WTC11 (cell line): ENCODE measurements at regions not wholly inside any gene's neighbourhood (a gene's known extent, or its start where the extent isn't known, plus 50 kb on each side); places are given as distances from the start of the nearest gene placed in this dataset.

ENCODE experiments used
- ATAC-seq: fragments of 200-7000 bp; cut with Tn5 transposase; 2 replicates; pipeline ENCODE4 v1.10.0; 2021; ENCODE audit warnings: mild to moderate bottlenecking, moderate library complexity
- CTCF ChIA-PET: fragments of 300-600 bp; sonication (Branson Sonifier 250); formaldehyde crosslinking; loops from one replicate; lab custom pipeline; 2021; ENCODE audit warnings: antibody characterized with exemption; lab: Charles Lee
- POLR2A ChIA-PET: fragments of 350-600 bp; sonication (Branson Sonifier 250); formaldehyde crosslinking; loops from one replicate; lab custom pipeline; 2021; ENCODE audit warnings: antibody characterized with exemption; lab: Charles Lee
- DNase-seq: peaks from one replicate; pipeline ENCODE4 v3.0.0; 2021; ENCODE audit warnings: low spot score
- H3K27ac Mint-ChIP-seq: 2 replicates; pipeline ENCODE4 v1.8.0; 2021; ENCODE audit warnings: mixed read lengths
- H3K27me3 Mint-ChIP-seq: 2 replicates; pipeline ENCODE4 v1.8.0; 2021; ENCODE audit warnings: low read depth, mild to moderate bottlenecking, moderate library complexity, mixed read lengths
- H3K36me3 Mint-ChIP-seq: 2 replicates; pipeline ENCODE4 v1.8.0; 2021; ENCODE audit warnings: mixed read lengths
- H3K4me1 Mint-ChIP-seq: 2 replicates; pipeline ENCODE4 v1.8.0; 2022; ENCODE audit warnings: mixed read lengths
- H3K4me3 Mint-ChIP-seq: 2 replicates; pipeline ENCODE4 v1.8.0; 2021; ENCODE audit warnings: mild to moderate bottlenecking, moderate library complexity, mixed read lengths
- H3K9me3 Mint-ChIP-seq: 2 replicates; pipeline ENCODE4 v1.8.0; 2021; ENCODE audit warnings: mixed read lengths
- ATF1 ChIP-seq: sonication (generic); formaldehyde crosslinking; IDR thresholded peaks from 2 replicates; pipeline ENCODE4 v1.8.1; 2023; ENCODE audit warnings: mild to moderate bottlenecking, moderate library complexity, missing genetic modification reagents
- EMX1 ChIP-seq: fragments of 250-450 bp; sonication (Bioruptor Pico); IDR thresholded peaks from 2 replicates; pipeline ENCODE4 v1.8.0; 2021; ENCODE audit warnings: mild to moderate bottlenecking
- ESRRA ChIP-seq: sonication (generic); formaldehyde crosslinking; IDR thresholded peaks from 2 replicates; pipeline ENCODE4 v1.8.1; 2022; ENCODE audit warnings: mild to moderate bottlenecking, missing genetic modification reagents, borderline replicate concordance
- FOXK1 ChIP-seq: sonication (generic); formaldehyde crosslinking; IDR thresholded peaks from 2 replicates; pipeline ENCODE4 v1.8.0; 2022; ENCODE audit warnings: mild to moderate bottlenecking, moderate library complexity, missing genetic modification reagents
- FOXP1 ChIP-seq: sonication (generic); formaldehyde crosslinking; IDR thresholded peaks from 2 replicates; pipeline ENCODE4 v1.8.0; 2022; ENCODE audit warnings: missing genetic modification reagents, mild to moderate bottlenecking, moderate library complexity, borderline replicate concordance
- HMGA2 ChIP-seq: fragments of 250-450 bp; sonication (Bioruptor Pico); IDR thresholded peaks from 2 replicates; pipeline ENCODE4 v1.4.0; 2021; ENCODE audit warnings: mild to moderate bottlenecking, moderate library complexity
- IRF2 ChIP-seq: sonication (generic); formaldehyde crosslinking; IDR thresholded peaks from 2 replicates; pipeline ENCODE4 v1.8.0; 2022; ENCODE audit warnings: low read depth, missing genetic modification reagents, borderline replicate concordance
- JUN ChIP-seq: sonication (generic); formaldehyde crosslinking; IDR thresholded peaks from 2 replicates; pipeline ENCODE4 v1.8.0; 2023; ENCODE audit warnings: mild to moderate bottlenecking, missing genetic modification reagents
- KAT7 ChIP-seq: sonication (generic); formaldehyde crosslinking; IDR thresholded peaks from 2 replicates; pipeline ENCODE4 v1.8.1; 2023; ENCODE audit warnings: missing genetic modification reagents, mild to moderate bottlenecking, borderline replicate concordance
- MXD4 ChIP-seq: fragments of 250-450 bp; sonication (Bioruptor Pico); IDR thresholded peaks from 2 replicates; pipeline ENCODE4 v1.8.0; 2021; ENCODE audit warnings: mild to moderate bottlenecking, moderate library complexity, borderline replicate concordance
- MYBL2 ChIP-seq: sonication (generic); formaldehyde crosslinking; IDR thresholded peaks from 2 replicates; pipeline ENCODE4 v1.8.1; 2023; ENCODE audit warnings: mild to moderate bottlenecking, moderate library complexity, missing genetic modification reagents
- NFATC4 ChIP-seq: fragments of 250-450 bp; sonication (Bioruptor Pico); IDR thresholded peaks from 2 replicates; pipeline ENCODE4 v1.9.0; 2021; ENCODE audit warnings: mild to moderate bottlenecking
- SMAD4 ChIP-seq: sonication (generic); formaldehyde crosslinking; IDR thresholded peaks from 2 replicates; pipeline ENCODE4 v1.8.0; 2022; ENCODE audit warnings: mild to moderate bottlenecking, missing genetic modification reagents
- SOX15 ChIP-seq: fragments of 250-450 bp; sonication (Bioruptor Pico); IDR thresholded peaks from 2 replicates; pipeline ENCODE4 v1.9.0; 2021; ENCODE audit warnings: mild to moderate bottlenecking
- TEAD4 ChIP-seq: sonication (generic); formaldehyde crosslinking; IDR thresholded peaks from 2 replicates; pipeline ENCODE4 v1.8.0; 2022; ENCODE audit warnings: mild to moderate bottlenecking, missing genetic modification reagents
- TF ChIP-seq, protein P1 (sequence below): sonication (generic); formaldehyde crosslinking; conservative IDR thresholded peaks from 2 replicates; pipeline ENCODE4 v1.8.1; 2023; ENCODE audit warnings: mild to moderate bottlenecking, low read depth, missing genetic modification reagents, moderate library complexity
- TF ChIP-seq, protein P2 (sequence below): sonication (generic); formaldehyde crosslinking; IDR thresholded peaks from 2 replicates; pipeline ENCODE4 v1.8.0; 2022; ENCODE audit warnings: mild to moderate bottlenecking, missing genetic modification reagents
- TF ChIP-seq, protein P3 (sequence below): sonication (generic); formaldehyde crosslinking; IDR thresholded peaks from 2 replicates; pipeline ENCODE4 v1.8.1; 2022; ENCODE audit warnings: mild to moderate bottlenecking, missing genetic modification reagents, moderate library complexity, borderline replicate concordance
- TF ChIP-seq, protein P4 (sequence below): fragments of 250-450 bp; sonication (Bioruptor Pico); IDR thresholded peaks from 2 replicates; pipeline ENCODE4 v1.9.0; 2021; ENCODE audit warnings: mild to moderate bottlenecking, borderline replicate concordance
- TF ChIP-seq, protein P5 (sequence below): sonication (generic); formaldehyde crosslinking; IDR thresholded peaks from 2 replicates; pipeline ENCODE4 v1.8.0; 2022; ENCODE audit warnings: mild to moderate bottlenecking, missing genetic modification reagents
- TF ChIP-seq, protein P6 (sequence below): fragments of 250-450 bp; sonication (Bioruptor Pico); IDR thresholded peaks from 2 replicates; pipeline ENCODE4 v1.9.0; 2021; ENCODE audit warnings: moderate library complexity, mild to moderate bottlenecking, inconsistent platforms, borderline replicate concordance
- TF ChIP-seq, protein P7 (sequence below): sonication (generic); formaldehyde crosslinking; IDR thresholded peaks from 2 replicates; pipeline ENCODE4 v1.8.1; 2023; ENCODE audit warnings: mild to moderate bottlenecking, missing genetic modification reagents, moderate library complexity

DNA sequence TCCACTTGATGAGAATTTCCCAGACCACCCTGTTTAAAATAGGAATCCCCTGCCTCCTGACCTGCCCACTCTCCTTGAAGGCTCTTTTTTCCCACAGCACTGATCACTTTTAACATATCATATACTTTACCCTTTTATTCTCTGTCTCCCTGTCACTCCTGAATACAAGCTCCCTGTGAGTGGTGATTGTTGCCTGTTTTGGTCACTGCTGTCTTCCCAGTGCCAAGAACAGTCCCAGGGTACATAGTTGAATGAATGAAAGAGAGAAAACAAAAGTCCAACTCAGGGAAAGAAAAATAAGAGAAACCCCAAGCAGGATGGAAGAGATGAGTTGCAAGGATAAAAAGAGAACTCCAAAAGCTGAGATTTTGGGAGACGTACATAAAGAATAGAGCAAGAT lies 500.3 kb upstream of the LMCD1 start:
- DNase-seq (no peak), ATAC-seq (no peak)
- TF ChIP-seq FOXP1 (no peak), ATF1 (CRISPR knock-in tag) (no peak), SMAD4 (CRISPR knock-in tag) (no peak), ESRRA (no peak), IRF2 (CRISPR knock-in tag) (no peak), KAT7 (CRISPR knock-in tag) (no peak), MXD4 (CRISPR knock-in tag) (no peak), SOX15 (CRISPR knock-in tag) (no peak), EMX1 (no peak)
- TF ChIP-seq, protein P1, sequence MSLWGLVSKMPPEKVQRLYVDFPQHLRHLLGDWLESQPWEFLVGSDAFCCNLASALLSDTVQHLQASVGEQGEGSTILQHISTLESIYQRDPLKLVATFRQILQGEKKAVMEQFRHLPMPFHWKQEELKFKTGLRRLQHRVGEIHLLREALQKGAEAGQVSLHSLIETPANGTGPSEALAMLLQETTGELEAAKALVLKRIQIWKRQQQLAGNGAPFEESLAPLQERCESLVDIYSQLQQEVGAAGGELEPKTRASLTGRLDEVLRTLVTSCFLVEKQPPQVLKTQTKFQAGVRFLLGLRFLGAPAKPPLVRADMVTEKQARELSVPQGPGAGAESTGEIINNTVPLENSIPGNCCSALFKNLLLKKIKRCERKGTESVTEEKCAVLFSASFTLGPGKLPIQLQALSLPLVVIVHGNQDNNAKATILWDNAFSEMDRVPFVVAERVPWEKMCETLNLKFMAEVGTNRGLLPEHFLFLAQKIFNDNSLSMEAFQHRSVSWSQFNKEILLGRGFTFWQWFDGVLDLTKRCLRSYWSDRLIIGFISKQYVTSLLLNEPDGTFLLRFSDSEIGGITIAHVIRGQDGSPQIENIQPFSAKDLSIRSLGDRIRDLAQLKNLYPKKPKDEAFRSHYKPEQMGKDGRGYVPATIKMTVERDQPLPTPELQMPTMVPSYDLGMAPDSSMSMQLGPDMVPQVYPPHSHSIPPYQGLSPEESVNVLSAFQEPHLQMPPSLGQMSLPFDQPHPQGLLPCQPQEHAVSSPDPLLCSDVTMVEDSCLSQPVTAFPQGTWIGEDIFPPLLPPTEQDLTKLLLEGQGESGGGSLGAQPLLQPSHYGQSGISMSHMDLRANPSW (CRISPR knock-in tag), result no peak
- TF ChIP-seq, protein P2, sequence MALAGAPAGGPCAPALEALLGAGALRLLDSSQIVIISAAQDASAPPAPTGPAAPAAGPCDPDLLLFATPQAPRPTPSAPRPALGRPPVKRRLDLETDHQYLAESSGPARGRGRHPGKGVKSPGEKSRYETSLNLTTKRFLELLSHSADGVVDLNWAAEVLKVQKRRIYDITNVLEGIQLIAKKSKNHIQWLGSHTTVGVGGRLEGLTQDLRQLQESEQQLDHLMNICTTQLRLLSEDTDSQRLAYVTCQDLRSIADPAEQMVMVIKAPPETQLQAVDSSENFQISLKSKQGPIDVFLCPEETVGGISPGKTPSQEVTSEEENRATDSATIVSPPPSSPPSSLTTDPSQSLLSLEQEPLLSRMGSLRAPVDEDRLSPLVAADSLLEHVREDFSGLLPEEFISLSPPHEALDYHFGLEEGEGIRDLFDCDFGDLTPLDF (CRISPR knock-in tag), result no peak
- TF ChIP-seq, protein P3, sequence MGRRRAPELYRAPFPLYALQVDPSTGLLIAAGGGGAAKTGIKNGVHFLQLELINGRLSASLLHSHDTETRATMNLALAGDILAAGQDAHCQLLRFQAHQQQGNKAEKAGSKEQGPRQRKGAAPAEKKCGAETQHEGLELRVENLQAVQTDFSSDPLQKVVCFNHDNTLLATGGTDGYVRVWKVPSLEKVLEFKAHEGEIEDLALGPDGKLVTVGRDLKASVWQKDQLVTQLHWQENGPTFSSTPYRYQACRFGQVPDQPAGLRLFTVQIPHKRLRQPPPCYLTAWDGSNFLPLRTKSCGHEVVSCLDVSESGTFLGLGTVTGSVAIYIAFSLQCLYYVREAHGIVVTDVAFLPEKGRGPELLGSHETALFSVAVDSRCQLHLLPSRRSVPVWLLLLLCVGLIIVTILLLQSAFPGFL (CRISPR knock-in tag), result no peak
- TF ChIP-seq, all 79 proteins: peak for 0
- H3K4me1 Mint-ChIP-seq, result peaks cover 15% of the 10 kb centered on the region
- CTCF ChIA-PET, result interaction anchor here (1.7 kb wide), 1 partner anchor 95 kb away, joined by 5 read pairs; no protein-coding TSS in a partner anchor
- no peak overlapping the region for H3K27ac Mint-ChIP-seq
- POLR2A ChIA-PET, result no interaction called here
- H3K27me3 Mint-ChIP-seq, result no peaks in the 10 kb centered on the region
- no peaks in the 10 kb centered on the region for H3K9me3 Mint-ChIP-seq
- H3K4me3 Mint-ChIP-seq, result no peak overlapping the region
- H3K36me3 Mint-ChIP-seq, result no peaks in the 10 kb centered on the region

DNA sequence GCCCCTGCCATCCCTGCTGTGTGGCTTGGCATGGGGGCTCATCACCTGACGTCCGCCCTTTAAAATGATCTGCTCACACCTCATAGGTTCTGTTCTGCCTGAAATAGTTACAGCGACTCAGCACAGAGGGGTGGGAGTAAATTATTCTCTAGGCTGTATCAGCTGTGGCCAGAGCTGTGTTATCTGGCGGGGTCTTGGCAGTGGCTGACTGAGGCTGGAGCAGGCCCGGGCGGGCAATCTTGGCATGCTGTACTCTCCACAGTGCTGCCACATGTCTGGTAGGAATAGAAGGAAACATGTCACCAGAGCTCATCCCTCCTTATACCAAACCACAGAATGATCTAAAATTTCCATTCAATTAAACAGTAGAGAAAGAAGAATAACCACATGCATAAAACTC lies 499.9 kb upstream of the LMCD1 start:
- no peak for DNase-seq
- POLR2A ChIA-PET, result no interaction called here
- H3K4me3 Mint-ChIP-seq, result no peak overlapping the region

More for the DNA sequence above, 499.9 kb upstream of the LMCD1 start:
- TF ChIP-seq, protein P4, sequence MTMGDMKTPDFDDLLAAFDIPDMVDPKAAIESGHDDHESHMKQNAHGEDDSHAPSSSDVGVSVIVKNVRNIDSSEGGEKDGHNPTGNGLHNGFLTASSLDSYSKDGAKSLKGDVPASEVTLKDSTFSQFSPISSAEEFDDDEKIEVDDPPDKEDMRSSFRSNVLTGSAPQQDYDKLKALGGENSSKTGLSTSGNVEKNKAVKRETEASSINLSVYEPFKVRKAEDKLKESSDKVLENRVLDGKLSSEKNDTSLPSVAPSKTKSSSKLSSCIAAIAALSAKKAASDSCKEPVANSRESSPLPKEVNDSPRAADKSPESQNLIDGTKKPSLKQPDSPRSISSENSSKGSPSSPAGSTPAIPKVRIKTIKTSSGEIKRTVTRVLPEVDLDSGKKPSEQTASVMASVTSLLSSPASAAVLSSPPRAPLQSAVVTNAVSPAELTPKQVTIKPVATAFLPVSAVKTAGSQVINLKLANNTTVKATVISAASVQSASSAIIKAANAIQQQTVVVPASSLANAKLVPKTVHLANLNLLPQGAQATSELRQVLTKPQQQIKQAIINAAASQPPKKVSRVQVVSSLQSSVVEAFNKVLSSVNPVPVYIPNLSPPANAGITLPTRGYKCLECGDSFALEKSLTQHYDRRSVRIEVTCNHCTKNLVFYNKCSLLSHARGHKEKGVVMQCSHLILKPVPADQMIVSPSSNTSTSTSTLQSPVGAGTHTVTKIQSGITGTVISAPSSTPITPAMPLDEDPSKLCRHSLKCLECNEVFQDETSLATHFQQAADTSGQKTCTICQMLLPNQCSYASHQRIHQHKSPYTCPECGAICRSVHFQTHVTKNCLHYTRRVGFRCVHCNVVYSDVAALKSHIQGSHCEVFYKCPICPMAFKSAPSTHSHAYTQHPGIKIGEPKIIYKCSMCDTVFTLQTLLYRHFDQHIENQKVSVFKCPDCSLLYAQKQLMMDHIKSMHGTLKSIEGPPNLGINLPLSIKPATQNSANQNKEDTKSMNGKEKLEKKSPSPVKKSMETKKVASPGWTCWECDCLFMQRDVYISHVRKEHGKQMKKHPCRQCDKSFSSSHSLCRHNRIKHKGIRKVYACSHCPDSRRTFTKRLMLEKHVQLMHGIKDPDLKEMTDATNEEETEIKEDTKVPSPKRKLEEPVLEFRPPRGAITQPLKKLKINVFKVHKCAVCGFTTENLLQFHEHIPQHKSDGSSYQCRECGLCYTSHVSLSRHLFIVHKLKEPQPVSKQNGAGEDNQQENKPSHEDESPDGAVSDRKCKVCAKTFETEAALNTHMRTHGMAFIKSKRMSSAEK (CRISPR knock-in tag), result no peak
- TF ChIP-seq HMGA2 (CRISPR knock-in tag), result no peak
- TF ChIP-seq, protein P5, sequence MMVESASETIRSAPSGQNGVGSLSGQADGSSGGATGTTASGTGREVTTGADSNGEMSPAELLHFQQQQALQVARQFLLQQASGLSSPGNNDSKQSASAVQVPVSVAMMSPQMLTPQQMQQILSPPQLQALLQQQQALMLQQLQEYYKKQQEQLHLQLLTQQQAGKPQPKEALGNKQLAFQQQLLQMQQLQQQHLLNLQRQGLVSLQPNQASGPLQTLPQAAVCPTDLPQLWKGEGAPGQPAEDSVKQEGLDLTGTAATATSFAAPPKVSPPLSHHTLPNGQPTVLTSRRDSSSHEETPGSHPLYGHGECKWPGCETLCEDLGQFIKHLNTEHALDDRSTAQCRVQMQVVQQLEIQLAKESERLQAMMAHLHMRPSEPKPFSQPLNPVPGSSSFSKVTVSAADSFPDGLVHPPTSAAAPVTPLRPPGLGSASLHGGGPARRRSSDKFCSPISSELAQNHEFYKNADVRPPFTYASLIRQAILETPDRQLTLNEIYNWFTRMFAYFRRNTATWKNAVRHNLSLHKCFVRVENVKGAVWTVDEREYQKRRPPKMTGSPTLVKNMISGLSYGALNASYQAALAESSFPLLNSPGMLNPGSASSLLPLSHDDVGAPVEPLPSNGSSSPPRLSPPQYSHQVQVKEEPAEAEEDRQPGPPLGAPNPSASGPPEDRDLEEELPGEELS (CRISPR knock-in tag), result no peak
- no peak for TF ChIP-seq MXD4 (CRISPR knock-in tag)
- TF ChIP-seq MYBL2, result no peak
- TF ChIP-seq JUN (CRISPR knock-in tag), result no peak
- TF ChIP-seq NFATC4, result no peak
- TF ChIP-seq, protein P6, sequence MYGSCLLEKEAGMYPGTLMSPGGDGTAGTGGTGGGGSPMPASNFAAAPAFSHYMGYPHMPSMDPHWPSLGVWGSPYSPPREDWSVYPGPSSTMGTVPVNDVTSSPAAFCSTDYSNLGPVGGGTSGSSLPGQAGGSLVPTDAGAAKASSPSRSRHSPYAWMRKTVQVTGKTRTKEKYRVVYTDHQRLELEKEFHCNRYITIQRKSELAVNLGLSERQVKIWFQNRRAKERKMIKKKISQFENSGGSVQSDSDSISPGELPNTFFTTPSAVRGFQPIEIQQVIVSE (CRISPR knock-in tag), result no peak
- TF ChIP-seq ESRRA, result no peak
- TF ChIP-seq FOXK1, result no peak
- TF ChIP-seq, protein P7, sequence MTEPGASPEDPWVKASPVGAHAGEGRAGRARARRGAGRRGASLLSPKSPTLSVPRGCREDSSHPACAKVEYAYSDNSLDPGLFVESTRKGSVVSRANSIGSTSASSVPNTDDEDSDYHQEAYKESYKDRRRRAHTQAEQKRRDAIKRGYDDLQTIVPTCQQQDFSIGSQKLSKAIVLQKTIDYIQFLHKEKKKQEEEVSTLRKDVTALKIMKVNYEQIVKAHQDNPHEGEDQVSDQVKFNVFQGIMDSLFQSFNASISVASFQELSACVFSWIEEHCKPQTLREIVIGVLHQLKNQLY, result no peak
- TF ChIP-seq TEAD4, result no peak
- Mint-ChIP-seq H3K27me3 (no peaks in the 10 kb centered on the region), H3K36me3 (no peaks in the 10 kb centered on the region), H3K9me3 (no peaks in the 10 kb centered on the region), H3K27ac (no peak overlapping the region), H3K4me1 (peaks cover 15% of the 10 kb centered on the region)
- CTCF ChIA-PET, result interaction anchor here (1.7 kb wide), 1 partner anchor 94 kb away, joined by 5 read pairs; no protein-coding TSS in a partner anchor
- ATAC-seq, result no peak
